GM06990 (cell line): ENCODE measurements at regions not wholly inside any gene's neighbourhood (a gene's known extent, or its start where the extent isn't known, plus 50 kb on each side); places are given as distances from the start of the nearest gene placed in this dataset.

ENCODE experiments used
- DNase-seq: peaks from one replicate; pipeline ENCODE4 v3.0.0-alpha.2; 2011; ENCODE audit not compliant: insufficient read length; ENCODE audit errors: extremely low read depth
- H3K27me3 ChIP-seq: replicated peaks from 2 replicates; pipeline ENCODE4 v1.6.0; 2011; ENCODE audit warnings: low read length; ENCODE audit not compliant: control insufficient read depth, insufficient read depth
- H3K36me3 ChIP-seq: 2 replicates; pipeline ENCODE4 v1.5.1; 2011; ENCODE audit warnings: low read length; ENCODE audit not compliant: control insufficient read depth, insufficient read depth
- H3K4me3 ChIP-seq: replicated peaks from 2 replicates; pipeline ENCODE4 v1.5.1; 2011; ENCODE audit warnings: low read depth, mild to moderate bottlenecking, control low read depth, low read length
- TF ChIP-seq, protein P1 (sequence below): IDR thresholded peaks from 2 replicates; pipeline ENCODE4 v1.5.1; 2011; ENCODE audit warnings: low read length, control low read depth, mild to moderate bottlenecking, inconsistent platforms; ENCODE audit not compliant: insufficient read depth, poor library complexity, severe bottlenecking

DNA sequence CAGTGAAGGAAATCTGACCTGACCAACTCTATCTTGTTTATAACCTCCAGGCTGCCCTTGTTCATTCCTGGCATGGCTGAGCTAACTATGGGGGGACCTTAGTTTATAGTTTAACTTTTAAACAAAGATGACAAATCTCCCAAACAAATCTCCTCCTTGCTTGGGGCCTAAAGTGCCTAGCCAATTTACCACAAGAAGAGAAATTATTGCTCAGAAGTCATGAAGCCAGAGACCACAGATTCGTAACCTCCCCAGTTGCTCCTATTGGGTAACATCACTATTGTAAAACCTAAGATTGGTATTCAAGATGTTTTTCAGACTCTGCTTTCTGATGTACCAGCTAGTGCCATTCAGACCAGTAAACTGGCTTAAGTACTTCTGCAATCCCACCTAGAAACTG lies 649.4 kb upstream of the SLC8A1 start:
- no peak overlapping the region for H3K4me3 ChIP-seq
- no peaks in the 10 kb centered on the region for H3K27me3 ChIP-seq
- H3K36me3 ChIP-seq, result no peaks in the 10 kb centered on the region
- TF ChIP-seq, protein P1, sequence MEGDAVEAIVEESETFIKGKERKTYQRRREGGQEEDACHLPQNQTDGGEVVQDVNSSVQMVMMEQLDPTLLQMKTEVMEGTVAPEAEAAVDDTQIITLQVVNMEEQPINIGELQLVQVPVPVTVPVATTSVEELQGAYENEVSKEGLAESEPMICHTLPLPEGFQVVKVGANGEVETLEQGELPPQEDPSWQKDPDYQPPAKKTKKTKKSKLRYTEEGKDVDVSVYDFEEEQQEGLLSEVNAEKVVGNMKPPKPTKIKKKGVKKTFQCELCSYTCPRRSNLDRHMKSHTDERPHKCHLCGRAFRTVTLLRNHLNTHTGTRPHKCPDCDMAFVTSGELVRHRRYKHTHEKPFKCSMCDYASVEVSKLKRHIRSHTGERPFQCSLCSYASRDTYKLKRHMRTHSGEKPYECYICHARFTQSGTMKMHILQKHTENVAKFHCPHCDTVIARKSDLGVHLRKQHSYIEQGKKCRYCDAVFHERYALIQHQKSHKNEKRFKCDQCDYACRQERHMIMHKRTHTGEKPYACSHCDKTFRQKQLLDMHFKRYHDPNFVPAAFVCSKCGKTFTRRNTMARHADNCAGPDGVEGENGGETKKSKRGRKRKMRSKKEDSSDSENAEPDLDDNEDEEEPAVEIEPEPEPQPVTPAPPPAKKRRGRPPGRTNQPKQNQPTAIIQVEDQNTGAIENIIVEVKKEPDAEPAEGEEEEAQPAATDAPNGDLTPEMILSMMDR, result no peak
- DNase-seq, result no peak

DNA sequence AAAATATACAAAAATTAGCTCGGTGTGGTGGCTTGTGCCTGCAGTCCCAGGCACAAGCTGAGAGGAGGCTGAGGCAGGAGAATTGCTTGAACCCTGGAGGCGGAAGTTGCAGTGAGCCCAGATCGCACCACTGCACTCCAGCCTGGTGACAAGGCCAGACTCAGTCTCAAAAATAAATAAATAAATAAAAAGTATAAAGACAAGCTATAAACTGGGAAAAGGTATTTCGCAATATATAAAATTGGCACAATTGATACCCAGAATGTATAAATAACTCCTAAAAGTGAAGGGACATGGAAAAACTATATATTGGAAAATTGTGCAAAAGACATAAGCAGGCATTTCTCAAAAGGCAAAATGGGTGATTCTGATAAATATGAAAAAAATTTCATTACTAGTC lies 657.9 kb upstream of the SLC8A1 start:
- Histone ChIP-seq H3K27me3 (no peaks in the 10 kb centered on the region), H3K36me3 (no peaks in the 10 kb centered on the region), H3K4me3 (no peak overlapping the region)
- no peak for DNase-seq
- TF ChIP-seq, protein P1, result no peak

DNA sequence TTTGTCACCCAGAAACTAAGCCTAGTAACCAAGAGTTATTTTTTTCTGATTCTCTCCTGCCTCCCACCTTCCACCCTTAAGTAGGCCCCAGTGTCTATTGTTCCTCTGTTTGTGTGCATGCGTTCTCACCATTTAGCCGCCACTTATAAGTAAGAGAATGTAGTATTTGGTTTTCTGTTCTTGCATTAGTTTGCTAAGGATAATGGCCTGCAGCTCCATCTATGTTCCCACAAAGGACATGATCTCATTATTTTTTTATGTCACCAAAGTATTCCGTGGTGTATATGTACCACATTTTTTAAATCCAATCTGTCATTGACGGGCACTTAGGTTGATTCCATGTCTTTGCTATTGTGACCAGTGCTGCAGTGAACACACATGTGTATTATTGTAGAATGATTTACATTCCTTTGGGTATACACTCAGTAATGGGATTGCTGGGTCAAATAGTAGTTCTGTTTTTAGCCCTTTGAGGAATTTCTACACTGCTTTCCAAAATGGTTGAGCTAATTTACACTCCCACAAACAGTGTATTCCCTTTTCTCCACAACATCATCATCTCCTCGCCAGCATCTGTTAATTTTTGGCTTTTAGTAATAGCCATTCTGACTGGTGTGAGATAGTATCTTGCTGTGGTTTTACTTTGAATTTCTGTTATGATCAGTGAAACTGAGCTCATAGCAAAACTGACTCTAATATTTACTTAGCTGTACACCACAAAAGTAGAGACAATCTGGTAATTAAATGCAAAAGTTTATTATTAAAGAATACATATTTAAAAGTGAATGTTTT lies 660.1 kb upstream of the SLC8A1 start:
- no peaks in the 10 kb centered on the region for H3K36me3 ChIP-seq
- no peaks in the 10 kb centered on the region for H3K27me3 ChIP-seq
- TF ChIP-seq, protein P1, result no peak
- H3K4me3 ChIP-seq, result no peak overlapping the region
- no peak for DNase-seq

DNA sequence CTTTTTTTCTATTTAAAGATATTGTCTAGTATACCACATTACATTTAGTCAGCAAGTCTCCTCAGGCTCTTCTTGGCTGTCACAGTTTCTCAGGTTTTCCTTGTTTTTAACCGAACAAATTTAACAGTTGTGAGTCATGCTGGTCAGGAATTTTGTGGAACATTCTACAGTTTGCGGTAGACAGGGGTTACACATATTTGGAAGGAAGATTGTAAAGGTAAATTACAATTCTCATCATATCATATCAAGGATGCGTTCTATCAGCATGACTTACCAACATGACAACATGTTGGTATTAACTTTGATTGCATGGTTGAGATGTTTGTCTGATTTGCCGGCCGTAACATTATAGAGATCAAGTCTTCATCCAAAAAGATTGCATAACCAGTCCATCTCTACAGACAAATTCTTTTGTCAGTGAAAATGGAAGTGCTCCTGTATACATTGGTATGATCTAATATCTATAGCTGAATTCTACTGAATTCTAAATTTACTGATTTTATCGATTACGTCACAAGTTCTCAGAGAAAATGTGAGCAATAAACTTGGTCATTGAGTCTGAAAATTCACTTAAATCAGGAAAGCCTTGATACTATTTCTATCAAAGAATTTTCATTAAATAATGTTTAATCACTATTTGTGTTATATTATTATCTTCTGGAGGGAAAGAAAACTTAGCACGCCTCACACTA lies 664.4 kb upstream of the SLC8A1 start:
- no peak for DNase-seq
- Histone ChIP-seq H3K4me3 (no peak overlapping the region), H3K36me3 (no peaks in the 10 kb centered on the region), H3K27me3 (no peaks in the 10 kb centered on the region)
- TF ChIP-seq, protein P1, result no peak

DNA sequence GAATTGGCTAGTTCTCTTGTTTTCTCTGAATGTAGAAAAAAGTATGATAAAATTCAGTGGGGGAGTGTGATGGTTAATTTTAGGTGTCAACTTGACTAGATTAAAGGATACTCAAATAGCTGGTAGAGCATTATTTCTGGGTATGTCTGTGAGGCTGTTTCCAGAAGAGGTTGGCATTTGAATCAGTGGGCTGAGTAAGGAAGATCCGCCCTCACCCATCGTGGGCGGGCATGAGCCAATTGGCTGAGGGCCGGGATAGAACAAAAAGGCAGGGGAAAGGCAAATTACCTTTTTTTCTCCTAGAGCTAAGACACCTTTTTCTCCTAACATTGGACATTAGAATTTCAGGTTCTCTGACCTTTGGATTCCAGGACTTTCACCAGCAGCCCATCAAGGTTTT lies 667.6 kb upstream of the SLC8A1 start:
- Histone ChIP-seq H3K4me3 (no peak overlapping the region), H3K36me3 (no peaks in the 10 kb centered on the region), H3K27me3 (no peaks in the 10 kb centered on the region)
- no peak for DNase-seq
- TF ChIP-seq, protein P1, result no peak
